ENCODE measurements at regions not wholly inside any gene's neighbourhood (a gene's known extent, or its start where the extent isn't known, plus 50 kb on each side); places are given as distances from the start of the nearest gene placed in this dataset.

GRCh38 chrX:109187473-109188168 is 294.3 kb downstream of the GUCY2F start:
- no peak for TF ChIP-seq POLR2AphosphoS5 (IDR thresholded peaks at IDR 0.05; ENCODE audit: low read depth)
- no peak for TF ChIP-seq CTCF (conservative IDR thresholded peaks at IDR 0.05; ENCODE audit: low read depth in 2 of 2)
- no peak for TF ChIP-seq REST (IDR thresholded peaks at IDR 0.05; ENCODE audit: unreplicated experiment)
- no peak for TF ChIP-seq EZH2 (IDR thresholded peaks at IDR 0.05; ENCODE audit: low read depth, unreplicated experiment)
- TF ChIP-seq EZH2phosphoT487 (IDR thresholded peaks at IDR 0.05; ENCODE audit: unreplicated experiment) = no peak
- TF ChIP-seq JUNB (IDR thresholded peaks at IDR 0.05; ENCODE audit: unreplicated experiment) = no peak
- no peak for TF ChIP-seq CREB1 (CRISPR knock-in tag; IDR thresholded peaks at IDR 0.05; ENCODE audit: low read depth)
- no peak for TF ChIP-seq ZNF114 (CRISPR knock-in tag; IDR thresholded peaks at IDR 0.05)
- no peak for TF ChIP-seq STAT1 (IDR thresholded peaks at IDR 0.05; ENCODE audit: unreplicated experiment)
